Glomerular visceral epithelial cell (primary cell): ENCODE measurements at regions not wholly inside any gene's neighbourhood (a gene's known extent, or its start where the extent isn't known, plus 50 kb on each side); places are given as distances from the start of the nearest gene placed in this dataset.
A peak's percentile ranks its signal among the peaks of the same experiment; 100 is the strongest.
"Not testable (repeated sequence)": the region's sequence is repeated elsewhere in the genome, so short reads cannot be mapped to it uniquely, and the experiment has no call there.

Experiments used
- DNase-seq: peaks from one replicate; pipeline ENCODE4 v3.0.0-alpha.2; 2016; ENCODE audit errors: extremely low spot score

DNA sequence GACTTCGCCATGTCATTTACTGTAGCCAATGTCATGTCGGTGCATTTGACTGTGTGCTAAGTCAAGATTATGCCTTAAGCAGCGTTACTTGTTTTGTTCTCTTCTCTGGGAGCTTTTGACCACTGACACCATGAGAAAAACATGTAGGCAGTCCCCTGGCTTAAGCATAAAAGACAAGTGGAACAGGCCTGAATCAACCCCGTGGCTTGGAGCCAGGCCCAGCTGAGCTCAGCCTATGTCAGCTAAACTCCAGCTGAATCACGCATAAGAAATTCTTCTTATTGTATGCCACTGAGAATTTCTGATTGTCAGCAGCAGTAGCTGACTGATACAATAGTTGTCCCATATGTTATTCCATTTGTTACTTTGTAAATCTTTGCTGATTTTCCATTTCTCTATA, 261.9 kb downstream of the CBLL2 start:
- peak; percentile 51 for DNase-seq

DNA sequence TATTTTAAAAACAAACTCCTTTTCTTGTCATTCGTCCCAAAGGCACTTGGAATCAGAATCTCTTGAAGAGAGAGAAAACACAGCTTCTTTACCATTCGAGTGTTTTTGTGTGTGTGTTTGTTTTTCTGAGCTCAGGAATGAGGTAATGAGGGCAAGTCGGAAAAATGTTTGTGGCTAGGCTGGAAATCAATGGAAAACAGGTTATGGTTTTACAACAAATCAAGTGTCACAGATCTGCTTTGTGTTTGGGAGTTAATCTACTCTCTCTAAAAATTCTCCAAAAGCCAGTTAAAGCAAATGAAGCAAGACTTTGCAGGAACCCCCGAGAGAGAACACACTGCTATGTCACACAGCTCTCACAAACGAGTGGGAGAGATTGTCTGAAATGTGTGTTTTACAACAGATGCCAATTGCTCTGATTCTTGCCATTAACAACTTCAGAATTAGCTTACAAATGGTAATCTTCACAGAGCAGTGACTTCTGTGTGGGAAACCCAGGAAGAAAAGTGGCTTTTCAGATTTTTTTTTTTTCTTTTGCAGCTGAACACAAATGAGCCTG, 264.1 kb downstream of the CBLL2 start:
- no peak for DNase-seq

- DNase-seq = no peak
Measured at GRCh38 chrX:22538580-22538979, 265.9 kb downstream of the CBLL2 start.

GRCh38 chrX:22541926-22542325, 269.2 kb downstream of the CBLL2 start:
- DNase-seq = peak; percentile 8

GRCh38 chrX:22542641-22543040, 269.9 kb downstream of the CBLL2 start:
- DNase-seq = no peak

GRCh38 chrX:22559506-22559905, 286.8 kb downstream of the CBLL2 start:
- DNase-seq = peak; percentile 10

- DNase-seq = no peak
Measured at GRCh38 chrX:22575161-22575845, 302.6 kb downstream of the CBLL2 start.

GRCh38 chrX:22577181-22577580, 304.5 kb downstream of the CBLL2 start:
- DNase-seq = peak; percentile 12

DNA sequence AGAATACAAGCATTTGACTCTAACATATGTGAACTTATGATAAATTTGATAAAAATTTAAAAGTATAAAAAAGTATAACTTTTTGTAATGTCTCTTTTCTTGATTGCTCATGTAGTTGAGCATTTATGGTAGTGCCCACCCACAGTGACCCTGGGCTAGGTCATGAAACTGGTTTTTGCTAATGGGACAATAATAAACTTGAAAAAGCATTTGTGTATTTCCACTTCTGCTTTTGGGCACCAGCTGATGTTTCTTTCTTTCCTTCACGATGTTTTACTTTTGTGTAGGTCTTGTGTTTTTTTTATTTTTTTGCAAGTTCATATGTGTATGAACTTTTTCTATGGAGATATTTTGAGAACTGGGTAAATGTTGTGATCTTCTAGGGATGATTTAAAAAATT, 313.1 kb downstream of the CBLL2 start:
- no peak for DNase-seq

DNA sequence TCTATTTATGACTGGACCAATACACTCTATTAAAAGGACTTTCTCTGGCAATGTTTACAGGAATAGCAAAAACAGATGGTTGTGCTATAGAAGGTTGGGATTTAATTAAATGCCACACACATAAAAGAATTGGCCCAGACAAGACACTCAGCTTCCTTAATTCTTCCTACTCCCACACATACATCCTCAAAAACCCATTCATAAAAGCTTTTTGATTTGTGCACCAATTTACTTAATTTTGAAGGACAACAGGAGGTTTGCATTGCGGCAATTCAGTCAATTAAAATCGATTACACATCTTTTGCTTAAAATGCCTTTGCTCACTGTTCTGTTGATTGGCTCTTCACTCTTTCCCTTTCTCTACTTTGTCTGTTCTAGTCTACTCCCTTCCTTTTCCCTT, 317.1 kb downstream of the CBLL2 start:
- DNase-seq = no peak

GRCh38 chrX:22594766-22595165, 322.1 kb downstream of the CBLL2 start:
- DNase-seq = no peak

- DNase-seq = no peak
Measured at GRCh38 chrX:22603060-22603459, 330.3 kb downstream of the CBLL2 start.

DNA sequence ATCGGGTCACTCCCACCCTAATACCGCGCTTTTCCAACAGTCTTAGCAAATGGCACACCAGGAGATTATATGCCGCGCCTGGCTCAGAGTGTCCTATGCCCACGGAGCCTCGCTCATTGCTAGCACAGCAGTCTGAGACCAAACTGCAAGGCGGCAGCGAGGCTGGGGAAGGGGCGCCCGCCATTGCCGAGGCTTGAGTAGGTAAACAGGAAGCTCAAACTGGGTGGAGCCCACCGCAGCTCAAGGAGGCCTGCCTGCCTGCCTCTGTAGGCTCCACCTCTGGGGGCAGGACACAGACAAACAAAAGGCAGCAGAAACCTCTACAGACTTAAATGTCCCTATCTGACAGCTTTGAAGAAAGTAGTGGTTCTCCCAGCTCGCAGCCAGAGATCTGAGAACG, 336.7 kb downstream of the CBLL2 start:
- DNase-seq = not testable (repeated sequence)

GRCh38 chrX:22616867-22617266, 344.2 kb downstream of the CBLL2 start:
- DNase-seq = no peak

DNA sequence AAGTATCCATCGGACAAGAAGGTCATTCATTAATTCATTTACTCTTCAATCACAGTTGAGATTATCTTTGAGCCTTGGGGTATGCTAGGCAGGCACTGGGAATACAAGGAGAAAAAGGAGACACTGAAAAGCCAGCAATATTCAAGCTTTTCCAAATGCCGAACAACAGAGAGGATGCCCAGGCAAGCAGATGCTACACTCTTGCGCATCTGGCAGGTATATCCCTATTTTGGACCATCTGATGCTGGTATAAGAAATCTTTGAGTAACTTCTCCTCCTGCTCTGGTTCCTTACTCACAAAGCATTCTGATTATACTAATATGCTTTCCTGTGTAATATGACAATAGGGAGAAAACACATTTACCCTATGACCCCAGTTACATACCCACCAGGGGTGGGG, 354.9 kb downstream of the CBLL2 start:
- no peak for DNase-seq

GRCh38 chrX:22628275-22628674, 355.6 kb downstream of the CBLL2 start:
- DNase-seq = no peak

GRCh38 chrX:22629105-22629725, 356.5 kb downstream of the CBLL2 start:
- DNase-seq = peak; percentile 29

- peak; percentile 25 for DNase-seq
Measured at GRCh38 chrX:22634083-22634482, 361.4 kb downstream of the CBLL2 start.

DNA sequence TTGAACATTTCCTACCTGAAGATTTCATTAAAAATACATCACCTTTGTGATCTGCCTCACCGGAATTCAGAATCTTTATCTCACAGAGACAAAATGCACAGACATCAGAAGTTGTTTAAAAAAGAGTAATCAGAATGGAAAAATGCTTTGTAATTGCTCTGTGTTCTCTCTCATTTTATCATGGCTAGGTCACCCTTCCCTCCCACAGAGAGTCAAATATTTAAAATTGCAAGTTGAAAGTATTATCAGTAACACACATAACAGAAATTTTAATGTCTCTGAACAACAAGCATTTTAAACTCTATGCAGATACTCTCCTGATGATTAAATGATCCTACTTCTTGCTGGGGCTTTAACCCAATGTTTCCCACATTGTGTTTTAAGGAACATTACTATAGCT, 362.0 kb downstream of the CBLL2 start:
- DNase-seq = no peak

GRCh38 chrX:22648281-22648680, 351.5 kb upstream of the DDX53 start:
- no peak for DNase-seq

DNA sequence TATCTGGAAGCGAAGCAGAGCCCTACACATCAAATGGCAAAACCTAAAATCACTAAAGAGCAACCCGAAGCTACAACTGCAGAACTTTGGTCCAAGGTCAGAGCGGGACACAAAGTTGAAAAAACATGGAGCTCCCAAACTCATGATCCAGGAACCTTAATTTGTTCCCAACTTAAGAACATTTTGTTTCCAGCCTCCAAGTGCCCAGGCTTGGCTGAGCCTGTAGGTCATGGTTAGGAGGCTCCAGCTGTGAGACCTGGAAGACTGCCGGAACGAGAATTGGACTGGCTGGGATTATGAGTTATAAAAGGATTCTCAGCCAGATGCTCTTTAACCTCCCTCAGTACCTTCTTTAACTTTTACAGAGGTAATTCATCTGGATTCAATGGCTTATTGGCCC, 349.1 kb upstream of the DDX53 start:
- no peak for DNase-seq

- DNase-seq = no peak
Measured at GRCh38 chrX:22652596-22652995, 347.2 kb upstream of the DDX53 start.

DNA sequence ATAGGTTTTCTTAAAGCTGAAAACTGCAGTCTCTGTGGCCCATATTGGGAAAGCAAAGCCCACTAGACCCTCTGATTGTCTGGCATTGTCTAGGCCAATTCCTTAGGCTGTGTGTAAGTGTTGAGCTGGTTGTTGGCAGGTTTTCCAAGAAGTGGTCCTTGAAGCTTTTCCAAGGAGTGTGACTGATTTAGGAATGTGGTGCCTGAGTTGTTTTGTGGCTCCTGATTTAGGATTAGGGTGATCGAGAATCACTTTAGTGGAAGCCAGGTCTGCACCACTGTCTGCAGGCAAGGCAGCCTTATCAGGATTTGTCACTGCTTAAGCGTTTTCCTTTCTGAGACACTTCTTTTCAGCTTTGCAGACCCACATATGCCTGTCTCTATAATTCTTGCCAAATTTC, 339.0 kb upstream of the DDX53 start:
- no peak for DNase-seq
